HCT116 (cell line): ENCODE measurements at regions not wholly inside any gene's neighbourhood (a gene's known extent, or its start where the extent isn't known, plus 50 kb on each side); places are given as distances from the start of the nearest gene placed in this dataset.

Experiments
- ATAC-seq: fragments of 200-7000 bp; cut with Tn5 transposase; 2 replicates; pipeline ENCODE4 v1.9.1; 2020; ENCODE audit warnings: mild to moderate bottlenecking, moderate library complexity
- BruUV-seq: library from RNA; stranded (reverse); fragments of 400-500 nt; replicated peaks from 2 replicates; lab custom pipeline; 2021; lab: Mats Ljungman, UMichigan
- CTCF ChIA-PET: fragments of 300-600 bp; sonication (Branson Sonifier 250); formaldehyde crosslinking; loops from one replicate; lab custom pipeline; 2021; ENCODE audit warnings: antibody characterized with exemption; lab: Charles Lee
- POLR2A ChIA-PET: fragments of 300-600, 350-600 bp; sonication (Branson Sonifier 250); formaldehyde crosslinking; loops from one replicate; lab custom pipeline; 2021; ENCODE audit warnings: antibody characterized with exemption; lab: Charles Lee
- RAD21 ChIA-PET, 2 experiments: fragments of 300-600 bp; sonication (Branson Sonifier 250); formaldehyde crosslinking; loops; one replicate each; lab custom pipeline; 2023; ENCODE audit warnings: low total read pairs in 2 of 2; ENCODE audit not compliant: uncharacterized antibody in 2 of 2, unreplicated experiment in 2 of 2, low non-redundant PET in 1 of 2; lab: Charles Lee
- DNase-seq: peaks from one replicate; pipeline ENCODE4 v3.0.0-alpha.2; 2010; ENCODE audit warnings: low read depth, low spot score
- H2AFZ ChIP-seq: fragments of 200-600 bp; shearing (Covaris generic), sonication (generic); 2 replicates; pipeline ENCODE4 v1.6.1; 2017; ENCODE audit warnings: low read depth, mixed run types, mixed read lengths, antibody characterized with exemption, low read length; ENCODE audit not compliant: poor library complexity, severe bottlenecking
- H3K27ac ChIP-seq: 2 replicates; pipeline ENCODE4 v1.5.1; 2012; ENCODE audit warnings: low read depth, low read length
- H3K27me3 ChIP-seq: fragments of 200-600 bp; sonication (generic); 2 replicates; pipeline ENCODE4 v1.6.1; 2016; ENCODE audit warnings: mixed run types, low read length, mixed read lengths; ENCODE audit not compliant: insufficient read depth
- H3K36me3 ChIP-seq, 2 experiments: fragments of 200-500 bp in 1 of 2; fragments of 200-600 bp in 1 of 2; sonication (Bioruptor generic) in 1 of 2; sonication (generic) in 1 of 2; 2 replicates each; pipeline versions ENCODE4 v1.5.1 to v1.6.1; 2014 to 2016; ENCODE audit warnings: low read length in 2 of 2, inconsistent platforms in 1 of 2, mixed read lengths in 1 of 2, mixed run types in 1 of 2; ENCODE audit not compliant: insufficient read depth in 2 of 2, control insufficient read depth in 1 of 2
- H3K4me1 ChIP-seq, 2 experiments: fragments of 200-600 bp in 1 of 2; sonication (generic) in 1 of 2; 2 replicates each; pipeline versions ENCODE4 v1.5.1 to v1.6.1; 2012 to 2017; ENCODE audit warnings: low read length in 2 of 2, inconsistent platforms in 1 of 2, mild to moderate bottlenecking in 1 of 2, mixed read lengths in 1 of 2, mixed run types in 1 of 2, moderate library complexity in 1 of 2; ENCODE audit not compliant: insufficient read depth in 2 of 2, control insufficient read depth in 1 of 2
- H3K4me2 ChIP-seq: fragments of 200-600 bp; sonication (generic); 2 replicates; pipeline ENCODE4 v1.6.1; 2017; ENCODE audit warnings: mixed run types, low read length, mixed read lengths
- H3K4me3 ChIP-seq, 2 experiments: fragments of 200-600 bp in 1 of 2; sonication (generic) in 1 of 2; replicated peaks in 1 of 2; 2 replicates each; pipeline ENCODE4 v1.5.1; 2011 to 2016; ENCODE audit warnings: low read length in 2 of 2, control low read depth in 1 of 2, low read depth in 1 of 2, mild to moderate bottlenecking in 1 of 2, mixed read lengths in 1 of 2, mixed run types in 1 of 2
- H3K79me2 ChIP-seq: fragments of 200-600 bp; sonication (generic); 2 replicates; pipeline ENCODE4 v1.6.1; 2017; ENCODE audit warnings: mild to moderate bottlenecking, mixed run types, low read length, moderate library complexity, mixed read lengths; ENCODE audit not compliant: insufficient read depth
- H3K9ac ChIP-seq: fragments of 200-600 bp; sonication (generic); 2 replicates; pipeline ENCODE4 v1.6.1; 2016; ENCODE audit warnings: low read length, mixed read lengths
- H3K9me2 ChIP-seq: fragments of 200-600 bp; sonication (generic), shearing (Covaris generic); 2 replicates; pipeline ENCODE4 v1.6.1; 2017; ENCODE audit warnings: mixed run types, mild to moderate bottlenecking, moderate library complexity; ENCODE audit not compliant: insufficient read depth
- H3K9me3 ChIP-seq, 2 experiments: fragments of 200-500 bp in 1 of 2; fragments of 200-600 bp in 1 of 2; sonication (Bioruptor generic) in 1 of 2; sonication (generic) in 1 of 2; 2 replicates each; pipeline ENCODE4 v1.6.1; 2014 to 2017; ENCODE audit warnings: low read length in 2 of 2, mixed read lengths in 2 of 2, inconsistent platforms in 1 of 2, low read depth in 1 of 2, mild to moderate bottlenecking in 1 of 2, mixed run types in 1 of 2, moderate library complexity in 1 of 2; ENCODE audit not compliant: control insufficient read depth in 1 of 2, insufficient read depth in 1 of 2
- H4K20me1 ChIP-seq: fragments of 200-600 bp; sonication (generic), shearing (Covaris generic); 2 replicates; pipeline ENCODE4 v1.6.1; 2017; ENCODE audit warnings: mixed run types, mild to moderate bottlenecking, moderate library complexity; ENCODE audit not compliant: insufficient read depth
- ATF3 ChIP-seq: IDR thresholded peaks from 2 replicates; pipeline ENCODE4 v1.6.1; 2012
- CBX3 ChIP-seq: IDR thresholded peaks from 2 replicates; pipeline ENCODE4 v1.6.1; 2012; ENCODE audit warnings: low read depth
- CEBPB ChIP-seq: IDR thresholded peaks from 2 replicates; pipeline ENCODE4 v1.6.1; 2012; ENCODE audit warnings: low read depth
- CTCF ChIP-seq, 3 experiments: fragments of 200-600 bp in 1 of 3; sonication (generic) in 1 of 3; IDR thresholded peaks in 2 of 3; conservative IDR thresholded peaks in 1 of 3; 2 replicates each; pipeline ENCODE4 v1.5.1; 2012 to 2017; ENCODE audit warnings: low read depth in 2 of 3, low read length in 2 of 3, antibody characterized with exemption in 1 of 3, borderline replicate concordance in 1 of 3, control low read depth in 1 of 3, mild to moderate bottlenecking in 1 of 3, mixed read lengths in 1 of 3, mixed run types in 1 of 3, moderate library complexity in 1 of 3; ENCODE audit not compliant: insufficient read depth in 1 of 3
- EZH2 ChIP-seq: fragments of 200-600 bp; sonication (generic); IDR thresholded peaks from 2 replicates; pipeline ENCODE4 v1.6.1; 2017; ENCODE audit warnings: antibody characterized with exemption, mixed run types
- EZH2phosphoT487 ChIP-seq: fragments of 200-600 bp; IDR thresholded peaks from 2 replicates; pipeline ENCODE4 v1.6.1; 2018; ENCODE audit warnings: antibody characterized with exemption, borderline replicate concordance
- FOSL1 ChIP-seq: IDR thresholded peaks from 2 replicates; pipeline ENCODE4 v1.6.1; 2012; ENCODE audit warnings: low read depth
- POLR2A ChIP-seq: IDR thresholded peaks from 2 replicates; pipeline ENCODE4 v1.7.0; 2011; ENCODE audit warnings: borderline replicate concordance; ENCODE audit not compliant: insufficient read depth, insufficient read length; ENCODE audit errors: extremely low read depth
- POLR2AphosphoS5 ChIP-seq: IDR thresholded peaks from 2 replicates; pipeline ENCODE4 v1.6.1; 2011; ENCODE audit warnings: mild to moderate bottlenecking, low read depth, low read length, moderate library complexity
- RAD21 ChIP-seq: IDR thresholded peaks from 2 replicates; pipeline ENCODE4 v1.6.1; 2012; ENCODE audit warnings: low read depth, mild to moderate bottlenecking
- SIN3A ChIP-seq: IDR thresholded peaks from 2 replicates; pipeline ENCODE4 v1.6.1; 2012; ENCODE audit warnings: low read depth
- SRF ChIP-seq: IDR thresholded peaks from 2 replicates; pipeline ENCODE4 v1.6.1; 2012; ENCODE audit warnings: low read depth
- TCF7L2 ChIP-seq: IDR thresholded peaks from 2 replicates; pipeline ENCODE4 v1.7.0; 2011; ENCODE audit warnings: borderline replicate concordance, inconsistent platforms; ENCODE audit not compliant: insufficient read depth, insufficient read length; ENCODE audit errors: extremely low read depth
- YY1 ChIP-seq: IDR thresholded peaks from 2 replicates; pipeline ENCODE4 v1.6.1; 2011; ENCODE audit warnings: low read length, low read depth, moderate library complexity, mild to moderate bottlenecking; ENCODE audit not compliant: insufficient replicate concordance; ENCODE audit errors: extremely low read depth
- ZFX ChIP-seq: fragments of 450-650 bp; IDR thresholded peaks from 2 replicates; pipeline ENCODE4 v1.6.1; 2017
- ZNF274 ChIP-seq: fragments of 200-500 bp; sonication (Bioruptor generic); IDR thresholded peaks from 2 replicates; pipeline ENCODE4 v1.6.1; 2014; ENCODE audit warnings: mild to moderate bottlenecking, low read depth, low read length, inconsistent platforms
- intact Hi-C: fragments of 100-400 bp; cut with micrococcal nuclease; formaldehyde crosslinking; loops from 2 replicates; pipeline ENCODE4 v1.10.0; 2022
- TF ChIP-seq, protein P1 (sequence below): IDR thresholded peaks from 2 replicates; pipeline ENCODE4 v1.6.1; 2012
- TF ChIP-seq, protein P2 (sequence below): IDR thresholded peaks from 2 replicates; pipeline ENCODE4 v1.6.1; 2011; ENCODE audit warnings: mild to moderate bottlenecking, low read length, moderate library complexity; ENCODE audit not compliant: insufficient replicate concordance; ENCODE audit errors: extremely low read depth

GRCh38 chr18:64659196-64659595 lies 510.3 kb upstream of the LINC00305 start:
- ChIA-PET POLR2A (no interaction called here), RAD21 (no interaction called here), CTCF (no interaction called here)
- Histone ChIP-seq H3K4me2 (no peak overlapping the region), H3K36me3 (no peaks in the 10 kb centered on the region), H4K20me1 (no peaks in the 10 kb centered on the region), H2AFZ (no peak overlapping the region), H3K9me2 (no peaks in the 10 kb centered on the region), H3K4me1 (no peaks in the 10 kb centered on the region), H3K9me3 (peaks cover 10 to 20% of the 10 kb centered on the region in 2 experiments; a peak in 2 of 4 replicates), H3K27ac (no peak overlapping the region), H3K4me3 (no peak overlapping the region), H3K79me2 (no peaks in the 10 kb centered on the region), H3K27me3 (no peaks in the 10 kb centered on the region), H3K9ac (no peak overlapping the region)
- intact Hi-C loops = no loop called here
- TF ChIP-seq EZH2phosphoT487 (no peak), CBX3 (no peak), ZNF274 (no peak)
- no peak for DNase-seq
- no peak for ATAC-seq
- BruUV-seq = no TSS peak

DNA sequence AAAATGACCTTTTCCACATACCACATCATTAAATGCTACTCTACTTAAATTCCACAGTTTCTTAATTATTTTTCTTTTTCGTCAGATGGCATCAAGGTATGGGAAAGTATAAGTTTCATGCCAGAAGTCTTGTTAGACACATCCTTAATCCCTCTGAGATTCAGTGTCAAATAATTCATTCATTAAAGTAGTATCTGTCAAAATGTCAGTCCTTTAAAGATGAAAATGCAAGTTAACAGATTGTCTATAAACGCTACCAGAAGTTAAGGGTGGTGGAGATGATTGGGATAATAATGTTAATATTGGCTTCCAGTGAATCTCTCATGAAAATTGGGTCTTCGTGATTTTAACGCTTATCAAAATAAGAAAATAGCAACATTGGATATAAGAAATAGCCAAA lies 504.2 kb upstream of the LINC00305 start:
- no TSS peak for BruUV-seq
- TF ChIP-seq ZNF274 = no peak
- TF ChIP-seq POLR2AphosphoS5 = no peak
- no peak for TF ChIP-seq POLR2A
- TF ChIP-seq YY1 = no peak
- no peak for TF ChIP-seq SRF
- TF ChIP-seq, protein P1, sequence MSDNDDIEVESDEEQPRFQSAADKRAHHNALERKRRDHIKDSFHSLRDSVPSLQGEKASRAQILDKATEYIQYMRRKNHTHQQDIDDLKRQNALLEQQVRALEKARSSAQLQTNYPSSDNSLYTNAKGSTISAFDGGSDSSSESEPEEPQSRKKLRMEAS = no peak
- TF ChIP-seq ZFX = no peak
- no peak for TF ChIP-seq RAD21
- TF ChIP-seq FOSL1 = no peak
- TF ChIP-seq TCF7L2 = no peak
- TF ChIP-seq SIN3A = no peak
- TF ChIP-seq CEBPB = no peak
- TF ChIP-seq EZH2 = no peak
- TF ChIP-seq, protein P2, sequence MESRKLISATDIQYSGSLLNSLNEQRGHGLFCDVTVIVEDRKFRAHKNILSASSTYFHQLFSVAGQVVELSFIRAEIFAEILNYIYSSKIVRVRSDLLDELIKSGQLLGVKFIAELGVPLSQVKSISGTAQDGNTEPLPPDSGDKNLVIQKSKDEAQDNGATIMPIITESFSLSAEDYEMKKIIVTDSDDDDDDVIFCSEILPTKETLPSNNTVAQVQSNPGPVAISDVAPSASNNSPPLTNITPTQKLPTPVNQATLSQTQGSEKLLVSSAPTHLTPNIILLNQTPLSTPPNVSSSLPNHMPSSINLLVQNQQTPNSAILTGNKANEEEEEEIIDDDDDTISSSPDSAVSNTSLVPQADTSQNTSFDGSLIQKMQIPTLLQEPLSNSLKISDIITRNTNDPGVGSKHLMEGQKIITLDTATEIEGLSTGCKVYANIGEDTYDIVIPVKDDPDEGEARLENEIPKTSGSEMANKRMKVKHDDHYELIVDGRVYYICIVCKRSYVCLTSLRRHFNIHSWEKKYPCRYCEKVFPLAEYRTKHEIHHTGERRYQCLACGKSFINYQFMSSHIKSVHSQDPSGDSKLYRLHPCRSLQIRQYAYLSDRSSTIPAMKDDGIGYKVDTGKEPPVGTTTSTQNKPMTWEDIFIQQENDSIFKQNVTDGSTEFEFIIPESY = no peak
- TF ChIP-seq EZH2phosphoT487 = no peak
- TF ChIP-seq CTCF (IDR thresholded peaks at IDR 0.05 in 2 of 3, conservative IDR thresholded peaks at IDR 0.05 in 1 of 3; ENCODE audit: borderline replicate concordance in 1 of 3, insufficient read depth in 1 of 3, low read depth in 2 of 3, low read length in 2 of 3) = no peak
- no peak for TF ChIP-seq ATF3

More for the DNA sequence above, 504.2 kb upstream of the LINC00305 start:
- no peak overlapping the region for H3K4me2 ChIP-seq
- H3K9me3 ChIP-seq = peaks cover 12% of the 10 kb centered on the region in 2 experiments; a peak in 2 of 4 replicates
- H3K79me2 ChIP-seq = no peaks in the 10 kb centered on the region
- intact Hi-C loops = no loop called here
- H3K27ac ChIP-seq = no peak overlapping the region
- H3K9ac ChIP-seq = no peak overlapping the region
- RAD21 ChIA-PET = no interaction called here
- no peak overlapping the region for H3K4me3 ChIP-seq
- no peaks in the 10 kb centered on the region for H3K27me3 ChIP-seq
- DNase-seq = no peak
- POLR2A ChIA-PET = no interaction called here
- CTCF ChIA-PET = no interaction called here
- no peaks in the 10 kb centered on the region for H3K9me2 ChIP-seq
- no peak for ATAC-seq
- no peaks in the 10 kb centered on the region for H4K20me1 ChIP-seq
- no peaks in the 10 kb centered on the region for H3K4me1 ChIP-seq
- H2AFZ ChIP-seq = no peak overlapping the region
- H3K36me3 ChIP-seq = no peaks in the 10 kb centered on the region
